Panc1 (cell line): ENCODE measurements at regions not wholly inside any gene's neighbourhood (a gene's known extent, or its start where the extent isn't known, plus 50 kb on each side); places are given as distances from the start of the nearest gene placed in this dataset.

ENCODE experiments used
- ATAC-seq: fragments of 200-7000 bp; cut with Tn5 transposase; 2 replicates; pipeline ENCODE4 v1.9.1; 2020; ENCODE audit warnings: mild to moderate bottlenecking, moderate library complexity
- BruUV-seq: library from RNA; stranded (reverse); fragments of 400-500 nt; replicated peaks from 2 replicates; lab custom pipeline; 2021; lab: Mats Ljungman, UMichigan
- CTCF ChIA-PET: fragments of 300-600 bp; sonication (Branson Sonifier 250); formaldehyde crosslinking; loops from one replicate; lab custom pipeline; 2022; ENCODE audit warnings: antibody characterized with exemption; lab: Charles Lee
- POLR2A ChIA-PET: fragments of 300-600 bp; sonication (Branson Sonifier 250); formaldehyde crosslinking; loops from one replicate; lab custom pipeline; 2022; ENCODE audit warnings: antibody characterized with exemption; lab: Charles Lee
- DNase-seq: peaks from one replicate; pipeline ENCODE4 v3.0.0-alpha.2; 2010; ENCODE audit warnings: low read depth, low spot score
- H3K27ac ChIP-seq: 2 replicates; pipeline ENCODE4 v1.5.1; 2011; ENCODE audit warnings: mild to moderate bottlenecking, low read length, inconsistent platforms
- H3K27me3 ChIP-seq: fragments of 200-500 bp; sonication (Bioruptor generic); 2 replicates; pipeline ENCODE4 v1.6.0; 2014; ENCODE audit warnings: low read length, inconsistent platforms; ENCODE audit not compliant: control insufficient read depth, insufficient read depth
- H3K36me3 ChIP-seq: fragments of 200-500 bp; sonication (Bioruptor generic); 2 replicates; pipeline ENCODE4 v1.5.1; 2014; ENCODE audit warnings: inconsistent platforms, mild to moderate bottlenecking, low read length, moderate library complexity; ENCODE audit not compliant: control insufficient read depth, insufficient read depth
- H3K4me1 ChIP-seq: 2 replicates; pipeline ENCODE4 v1.5.1; 2011; ENCODE audit warnings: inconsistent platforms, mild to moderate bottlenecking, low read length, moderate library complexity; ENCODE audit not compliant: control insufficient read depth, insufficient read depth
- H3K4me3 ChIP-seq, 2 experiments: 2 replicates each; pipeline ENCODE4 v1.5.1; 2011 to 2012; ENCODE audit warnings: low read depth in 2 of 2, low read length in 2 of 2, mild to moderate bottlenecking in 2 of 2, inconsistent platforms in 1 of 2, moderate library complexity in 1 of 2
- H3K9me3 ChIP-seq: fragments of 200-500 bp; sonication (Bioruptor generic); 2 replicates; pipeline ENCODE4 v1.5.1; 2014; ENCODE audit warnings: low read depth, mild to moderate bottlenecking, inconsistent platforms, low read length, moderate library complexity; ENCODE audit not compliant: control insufficient read depth, insufficient read depth
- CTCF ChIP-seq: fragments of 450-650 bp; IDR thresholded peaks from 2 replicates; pipeline ENCODE4 v1.5.1; 2017; ENCODE audit warnings: mild to moderate bottlenecking
- POLR2AphosphoS5 ChIP-seq: IDR thresholded peaks from 2 replicates; pipeline ENCODE4 v1.6.1; 2012; ENCODE audit warnings: mild to moderate bottlenecking, low read depth, low read length, moderate library complexity
- SIN3A ChIP-seq: IDR thresholded peaks from 2 replicates; pipeline ENCODE4 v1.6.1; 2012; ENCODE audit warnings: low read depth, mild to moderate bottlenecking, low read length, moderate library complexity, borderline replicate concordance; ENCODE audit not compliant: insufficient read depth
- TCF7L2 ChIP-seq: IDR thresholded peaks from 2 replicates; pipeline ENCODE4 v1.6.1; 2011; ENCODE audit warnings: mild to moderate bottlenecking, low read depth, low read length, inconsistent platforms
- in situ Hi-C: cut with HindIII; loops from 2 replicates; pipeline ENCODE4 v1.10.0; 2016; ENCODE audit warnings: low sequenced_read_pairs, low pct_unique_long_range_greater_than_20kb
- intact Hi-C: fragments of 100-400 bp; cut with micrococcal nuclease; formaldehyde crosslinking; loops from one replicate; pipeline ENCODE4 v1.10.0; 2022; ENCODE audit not compliant: unreplicated experiment
- TF ChIP-seq, protein P1 (sequence below), 2 experiments: IDR thresholded peaks; 2 replicates each; pipeline ENCODE4 v1.6.1; 2011 to 2012; ENCODE audit warnings: low read depth in 2 of 2, control low read depth in 1 of 2, low read length in 1 of 2, mild to moderate bottlenecking in 1 of 2, moderate library complexity in 1 of 2; ENCODE audit not compliant: insufficient read depth in 1 of 2

- in situ Hi-C loops: no loop called here
- H3K9me3 ChIP-seq: no peaks in the 10 kb centered on the region
- DNase-seq: no peak
- H3K27me3 ChIP-seq: no peaks in the 10 kb centered on the region
- no peak overlapping the region for H3K4me3 ChIP-seq
- no peaks in the 10 kb centered on the region for H3K36me3 ChIP-seq
- ATAC-seq: no peak
- no peak for TF ChIP-seq SIN3A
- no peak overlapping the region for H3K27ac ChIP-seq
- POLR2A ChIA-PET: no interaction called here
- intact Hi-C loops: no loop called here
- CTCF ChIA-PET: no interaction called here
- BruUV-seq: no TSS peak
- H3K4me1 ChIP-seq: peaks cover 11% of the 10 kb centered on the region
Observed at GRCh38 chr1:234540404-234540762, 61.4 kb upstream of the TARBP1 start.

DNA sequence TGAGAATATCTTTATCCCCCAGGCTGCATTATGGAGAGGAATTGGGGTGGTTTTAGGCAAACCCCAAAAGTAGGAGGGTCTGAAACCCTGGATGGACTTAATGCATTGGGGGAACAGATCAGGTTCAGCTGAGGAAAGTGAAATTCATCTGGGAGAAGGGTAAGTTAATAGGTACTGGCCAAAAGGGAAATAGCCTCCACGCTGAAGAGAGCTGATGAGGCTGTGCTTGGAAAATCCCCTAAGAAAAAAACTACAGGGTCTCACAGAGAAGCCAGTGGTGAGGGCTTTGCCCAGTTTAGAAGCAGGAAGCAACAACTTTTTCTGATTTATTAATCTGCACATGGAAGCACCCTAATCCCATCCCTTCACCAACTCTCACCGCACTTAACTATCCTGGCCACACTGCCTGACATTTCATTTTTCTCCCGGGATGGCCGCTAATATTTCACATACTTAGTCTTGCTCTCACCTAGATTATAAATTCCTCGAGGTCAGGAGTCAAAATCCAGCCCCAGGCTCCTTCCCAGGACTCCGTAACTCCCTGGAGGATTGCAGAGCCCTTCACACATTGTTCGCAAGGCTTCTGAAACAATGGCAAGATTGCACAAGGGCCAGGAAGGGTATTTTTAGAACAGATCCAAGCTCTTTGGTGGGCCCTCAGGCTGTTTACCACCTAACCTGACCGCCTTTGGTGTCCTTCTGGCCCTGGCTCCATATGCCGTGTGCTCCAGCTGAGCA lies 60.9 kb upstream of the TARBP1 start:
- in situ Hi-C loops: no loop called here
- no peak for ATAC-seq
- no peaks in the 10 kb centered on the region for H3K9me3 ChIP-seq
- no peak overlapping the region for H3K27ac ChIP-seq
- ChIA-PET POLR2A (interaction anchor here (0.6 kb wide), 1 partner anchor 21 kb away, joined by 4 read pairs; no protein-coding TSS in a partner anchor), CTCF (no interaction called here)
- no peaks in the 10 kb centered on the region for H3K27me3 ChIP-seq
- H3K4me1 ChIP-seq: peaks cover 10% of the 10 kb centered on the region
- no peak overlapping the region for H3K4me3 ChIP-seq
- BruUV-seq: no TSS peak
- DNase-seq: no peak
- intact Hi-C loops: no loop called here
- TF ChIP-seq TCF7L2 (no peak), POLR2AphosphoS5 (no peak), CTCF (no peak), SIN3A (no peak)
- TF ChIP-seq, protein P1, sequence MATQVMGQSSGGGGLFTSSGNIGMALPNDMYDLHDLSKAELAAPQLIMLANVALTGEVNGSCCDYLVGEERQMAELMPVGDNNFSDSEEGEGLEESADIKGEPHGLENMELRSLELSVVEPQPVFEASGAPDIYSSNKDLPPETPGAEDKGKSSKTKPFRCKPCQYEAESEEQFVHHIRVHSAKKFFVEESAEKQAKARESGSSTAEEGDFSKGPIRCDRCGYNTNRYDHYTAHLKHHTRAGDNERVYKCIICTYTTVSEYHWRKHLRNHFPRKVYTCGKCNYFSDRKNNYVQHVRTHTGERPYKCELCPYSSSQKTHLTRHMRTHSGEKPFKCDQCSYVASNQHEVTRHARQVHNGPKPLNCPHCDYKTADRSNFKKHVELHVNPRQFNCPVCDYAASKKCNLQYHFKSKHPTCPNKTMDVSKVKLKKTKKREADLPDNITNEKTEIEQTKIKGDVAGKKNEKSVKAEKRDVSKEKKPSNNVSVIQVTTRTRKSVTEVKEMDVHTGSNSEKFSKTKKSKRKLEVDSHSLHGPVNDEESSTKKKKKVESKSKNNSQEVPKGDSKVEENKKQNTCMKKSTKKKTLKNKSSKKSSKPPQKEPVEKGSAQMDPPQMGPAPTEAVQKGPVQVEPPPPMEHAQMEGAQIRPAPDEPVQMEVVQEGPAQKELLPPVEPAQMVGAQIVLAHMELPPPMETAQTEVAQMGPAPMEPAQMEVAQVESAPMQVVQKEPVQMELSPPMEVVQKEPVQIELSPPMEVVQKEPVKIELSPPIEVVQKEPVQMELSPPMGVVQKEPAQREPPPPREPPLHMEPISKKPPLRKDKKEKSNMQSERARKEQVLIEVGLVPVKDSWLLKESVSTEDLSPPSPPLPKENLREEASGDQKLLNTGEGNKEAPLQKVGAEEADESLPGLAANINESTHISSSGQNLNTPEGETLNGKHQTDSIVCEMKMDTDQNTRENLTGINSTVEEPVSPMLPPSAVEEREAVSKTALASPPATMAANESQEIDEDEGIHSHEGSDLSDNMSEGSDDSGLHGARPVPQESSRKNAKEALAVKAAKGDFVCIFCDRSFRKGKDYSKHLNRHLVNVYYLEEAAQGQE (IDR thresholded peaks at IDR 0.05; ENCODE audit: insufficient read depth in 1 of 2, low read depth in 2 of 2, low read length in 1 of 2): no peak
- no peaks in the 10 kb centered on the region for H3K36me3 ChIP-seq

DNA sequence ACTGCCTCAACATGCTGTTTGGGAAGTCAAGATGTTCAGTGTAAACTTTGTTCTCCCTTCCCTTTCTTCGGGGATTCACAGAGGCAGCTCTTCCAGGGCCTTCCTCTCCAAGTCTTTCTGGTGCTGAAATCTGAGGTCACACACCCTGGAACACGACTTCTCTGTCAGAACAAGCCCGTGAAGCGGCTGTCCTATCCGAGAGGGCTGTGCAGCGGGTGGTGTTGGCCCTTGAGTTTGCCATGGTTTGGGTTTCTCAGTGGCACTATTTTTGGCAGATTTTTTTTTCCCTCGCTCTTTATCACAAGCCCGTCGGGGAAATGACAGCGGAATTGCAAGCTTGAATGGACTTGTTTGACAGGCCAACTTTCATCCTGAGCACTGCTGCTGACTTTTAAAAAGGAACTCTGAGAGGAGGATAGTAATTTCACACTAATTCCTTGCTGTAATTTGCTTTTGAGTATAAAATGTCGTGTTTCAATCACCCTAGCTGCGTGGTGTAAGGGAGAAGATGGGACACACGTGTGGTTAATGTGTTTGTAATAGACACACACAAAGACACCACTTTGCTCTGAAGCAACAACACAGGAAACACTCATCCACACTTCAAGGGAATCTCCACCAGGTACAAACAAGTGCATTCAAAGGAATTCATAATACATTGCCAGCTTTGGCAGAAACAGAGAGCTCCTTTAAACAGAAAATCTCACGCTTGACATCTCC lies 60.1 kb upstream of the TARBP1 start:
- in situ Hi-C loops: no loop called here
- Histone ChIP-seq H3K4me3 (no peak overlapping the region), H3K9me3 (no peaks in the 10 kb centered on the region), H3K27ac (no peak overlapping the region), H3K4me1 (peaks cover 3% of the 10 kb centered on the region; the same call in 1 of the 2 replicates), H3K27me3 (no peaks in the 10 kb centered on the region), H3K36me3 (no peaks in the 10 kb centered on the region)
- intact Hi-C loops: no loop called here
- CTCF ChIA-PET: no interaction called here
- ATAC-seq: no peak
- BruUV-seq: no TSS peak
- no peak for DNase-seq
- no peak for TF ChIP-seq TCF7L2
- TF ChIP-seq CTCF: no peak
- POLR2A ChIA-PET: interaction anchor here (0.6 kb wide), 2 partner anchors 20 to 564 kb away, joined by 4 to 11 read pairs; no protein-coding TSS in a partner anchor
